ENCODE measurements at regions not wholly inside any gene's neighbourhood (a gene's known extent, or its start where the extent isn't known, plus 50 kb on each side); places are given as distances from the start of the nearest gene placed in this dataset.

DNA sequence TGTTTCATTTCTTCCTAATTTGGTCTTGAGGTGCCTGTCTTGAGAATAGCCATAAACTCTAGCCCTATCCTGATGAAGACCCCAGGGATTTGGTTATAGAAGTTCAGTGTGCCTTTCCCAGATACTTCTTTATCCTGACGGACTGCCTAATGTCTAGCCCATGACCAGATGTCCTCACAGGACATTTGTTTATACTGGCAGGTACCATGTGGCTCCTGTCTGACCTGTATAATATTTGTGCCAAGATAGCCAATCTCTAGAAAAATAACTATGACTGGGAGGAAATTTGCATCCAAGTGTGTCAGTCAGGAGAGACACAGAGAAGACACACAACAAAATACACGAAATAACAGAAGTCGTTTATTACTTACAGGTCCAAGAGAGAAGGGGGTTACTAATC is 69.2 kb upstream of the MIR17HG start:
- Histone ChIP-seq H3K36me3 (ENCODE audit: control insufficient read depth in 1 of 2, insufficient read depth in 2 of 2, low read length in 2 of 2) (no peaks in the 10 kb centered on the region), H4K20me1 (ENCODE audit: insufficient read depth) (no peaks in the 10 kb centered on the region), H3K9me2 (ENCODE audit: insufficient read depth) (no peaks in the 10 kb centered on the region), H2AFZ (ENCODE audit: low read depth, low read length, poor library complexity, severe bottlenecking) (no peak overlapping the region), H3K9ac (ENCODE audit: low read length) (no peak overlapping the region), H3K4me3 (replicated peaks in 1 of 2; ENCODE audit: low read depth in 1 of 2, low read length in 2 of 2) (no peak overlapping the region), H3K79me2 (ENCODE audit: insufficient read depth, low read length) (no peaks in the 10 kb centered on the region), H3K9me3 (ENCODE audit: control insufficient read depth in 1 of 2, insufficient read depth in 1 of 2, low read depth in 1 of 2, low read length in 2 of 2) (no peaks in the 10 kb centered on the region), H3K4me2 (ENCODE audit: low read length) (no peak overlapping the region), H3K27me3 (ENCODE audit: insufficient read depth, low read length) (no peaks in the 10 kb centered on the region), H3K4me1 (ENCODE audit: control insufficient read depth in 1 of 2, insufficient read depth in 2 of 2, low read length in 2 of 2) (no peaks in the 10 kb centered on the region), H3K27ac (ENCODE audit: low read depth, low read length) (no peak overlapping the region)
- CTCF ChIA-PET = no interaction called here
- POLR2A ChIA-PET = no interaction called here
- intact Hi-C loops (cut with micrococcal nuclease) = no loop called here
- BruUV-seq (replicated peaks) = no TSS peak
- DNase-seq (ENCODE audit: low read depth, low spot score) (no peak), ATAC-seq (no peak)
- TF ChIP-seq YY1 (IDR thresholded peaks at IDR 0.05; ENCODE audit: extremely low read depth, insufficient replicate concordance, low read depth, low read length) (no peak), CBX3 (IDR thresholded peaks at IDR 0.05; ENCODE audit: low read depth) (no peak), ZNF274 (IDR thresholded peaks at IDR 0.05; ENCODE audit: low read depth, low read length) (no peak), POLR2A (IDR thresholded peaks at IDR 0.05; ENCODE audit: borderline replicate concordance, extremely low read depth, insufficient read depth, insufficient read length) (no peak)
- TF ChIP-seq, protein P1, sequence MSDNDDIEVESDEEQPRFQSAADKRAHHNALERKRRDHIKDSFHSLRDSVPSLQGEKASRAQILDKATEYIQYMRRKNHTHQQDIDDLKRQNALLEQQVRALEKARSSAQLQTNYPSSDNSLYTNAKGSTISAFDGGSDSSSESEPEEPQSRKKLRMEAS (IDR thresholded peaks at IDR 0.05) = no peak
- TF ChIP-seq, protein P2, sequence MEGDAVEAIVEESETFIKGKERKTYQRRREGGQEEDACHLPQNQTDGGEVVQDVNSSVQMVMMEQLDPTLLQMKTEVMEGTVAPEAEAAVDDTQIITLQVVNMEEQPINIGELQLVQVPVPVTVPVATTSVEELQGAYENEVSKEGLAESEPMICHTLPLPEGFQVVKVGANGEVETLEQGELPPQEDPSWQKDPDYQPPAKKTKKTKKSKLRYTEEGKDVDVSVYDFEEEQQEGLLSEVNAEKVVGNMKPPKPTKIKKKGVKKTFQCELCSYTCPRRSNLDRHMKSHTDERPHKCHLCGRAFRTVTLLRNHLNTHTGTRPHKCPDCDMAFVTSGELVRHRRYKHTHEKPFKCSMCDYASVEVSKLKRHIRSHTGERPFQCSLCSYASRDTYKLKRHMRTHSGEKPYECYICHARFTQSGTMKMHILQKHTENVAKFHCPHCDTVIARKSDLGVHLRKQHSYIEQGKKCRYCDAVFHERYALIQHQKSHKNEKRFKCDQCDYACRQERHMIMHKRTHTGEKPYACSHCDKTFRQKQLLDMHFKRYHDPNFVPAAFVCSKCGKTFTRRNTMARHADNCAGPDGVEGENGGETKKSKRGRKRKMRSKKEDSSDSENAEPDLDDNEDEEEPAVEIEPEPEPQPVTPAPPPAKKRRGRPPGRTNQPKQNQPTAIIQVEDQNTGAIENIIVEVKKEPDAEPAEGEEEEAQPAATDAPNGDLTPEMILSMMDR (IDR thresholded peaks at IDR 0.05 in 2 of 3, conservative IDR thresholded peaks at IDR 0.05 in 1 of 3; ENCODE audit: borderline replicate concordance in 1 of 3, insufficient read depth in 1 of 3, low read depth in 2 of 3, low read length in 2 of 3) = no peak
- TF ChIP-seq, protein P3, sequence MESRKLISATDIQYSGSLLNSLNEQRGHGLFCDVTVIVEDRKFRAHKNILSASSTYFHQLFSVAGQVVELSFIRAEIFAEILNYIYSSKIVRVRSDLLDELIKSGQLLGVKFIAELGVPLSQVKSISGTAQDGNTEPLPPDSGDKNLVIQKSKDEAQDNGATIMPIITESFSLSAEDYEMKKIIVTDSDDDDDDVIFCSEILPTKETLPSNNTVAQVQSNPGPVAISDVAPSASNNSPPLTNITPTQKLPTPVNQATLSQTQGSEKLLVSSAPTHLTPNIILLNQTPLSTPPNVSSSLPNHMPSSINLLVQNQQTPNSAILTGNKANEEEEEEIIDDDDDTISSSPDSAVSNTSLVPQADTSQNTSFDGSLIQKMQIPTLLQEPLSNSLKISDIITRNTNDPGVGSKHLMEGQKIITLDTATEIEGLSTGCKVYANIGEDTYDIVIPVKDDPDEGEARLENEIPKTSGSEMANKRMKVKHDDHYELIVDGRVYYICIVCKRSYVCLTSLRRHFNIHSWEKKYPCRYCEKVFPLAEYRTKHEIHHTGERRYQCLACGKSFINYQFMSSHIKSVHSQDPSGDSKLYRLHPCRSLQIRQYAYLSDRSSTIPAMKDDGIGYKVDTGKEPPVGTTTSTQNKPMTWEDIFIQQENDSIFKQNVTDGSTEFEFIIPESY (IDR thresholded peaks at IDR 0.05; ENCODE audit: extremely low read depth, insufficient replicate concordance, low read length) = no peak
- RAD21 ChIA-PET (ENCODE audit: low non-redundant PET in 1 of 2, low total read pairs in 2 of 2, uncharacterized antibody in 2 of 2, unreplicated experiment in 2 of 2) = no interaction called here

Measured in HCT116 (cell line).